Stromal cell of bone marrow (primary cell): ENCODE measurements at regions not wholly inside any gene's neighbourhood (a gene's known extent, or its start where the extent isn't known, plus 50 kb on each side); places are given as distances from the start of the nearest gene placed in this dataset.
"Not testable (repeated sequence)": the region's sequence is repeated elsewhere in the genome, so short reads cannot be mapped to it uniquely, and the experiment has no call there.

Source experiments
- DNase-seq: peaks from one replicate; pipeline ENCODE4 v3.0.0-alpha.2; 2012; ENCODE audit warnings: low read depth

GRCh38 chr7:85791098-85791497 lies 604.2 kb upstream of the SEMA3D start:
- DNase-seq = not testable (repeated sequence)

GRCh38 chr7:85781606-85782005 lies 594.8 kb upstream of the SEMA3D start:
- DNase-seq = no peak

- DNase-seq = peak; percentile 13
These were observed 590.0 kb upstream of the SEMA3D start for GRCh38 chr7:85776691-85777345.

GRCh38 chr7:85775431-85775830 lies 588.6 kb upstream of the SEMA3D start:
- no peak for DNase-seq

- DNase-seq = no peak
These were observed 588.1 kb upstream of the SEMA3D start for GRCh38 chr7:85774986-85775385.

- DNase-seq = peak; percentile 65
These were observed 586.4 kb upstream of the SEMA3D start for GRCh38 chr7:85773116-85773728.

GRCh38 chr7:85771516-85771915 lies 584.7 kb upstream of the SEMA3D start:
- DNase-seq = no peak

GRCh38 chr7:85770332-85770731 lies 583.5 kb upstream of the SEMA3D start:
- peak; percentile 65 for DNase-seq

- DNase-seq = no peak
These were observed 578.9 kb upstream of the SEMA3D start for GRCh38 chr7:85765698-85766298.

- DNase-seq = no peak
These were observed 577.2 kb upstream of the SEMA3D start for GRCh38 chr7:85764034-85764433.

- no peak for DNase-seq
These were observed 570.5 kb upstream of the SEMA3D start for GRCh38 chr7:85757348-85757747.

GRCh38 chr7:85750454-85750949 lies 563.6 kb upstream of the SEMA3D start:
- DNase-seq = no peak

- no peak for DNase-seq
These were observed 563.0 kb upstream of the SEMA3D start for GRCh38 chr7:85749696-85750453.

- DNase-seq = no peak
These were observed 562.0 kb upstream of the SEMA3D start for GRCh38 chr7:85748861-85749260.

GRCh38 chr7:85737426-85737825 lies 550.6 kb upstream of the SEMA3D start:
- DNase-seq = no peak

- no peak for DNase-seq
These were observed 549.2 kb upstream of the SEMA3D start for GRCh38 chr7:85736085-85736484.

- no peak for DNase-seq
These were observed 548.0 kb upstream of the SEMA3D start for GRCh38 chr7:85734823-85735222.

GRCh38 chr7:85733169-85733915 lies 546.5 kb upstream of the SEMA3D start:
- DNase-seq = no peak

- no peak for DNase-seq
These were observed 543.2 kb upstream of the SEMA3D start for GRCh38 chr7:85730012-85730411.

- DNase-seq = no peak
These were observed 538.2 kb upstream of the SEMA3D start for GRCh38 chr7:85725026-85725425.

GRCh38 chr7:85719981-85720953 lies 533.4 kb upstream of the SEMA3D start:
- peak; percentile 38 for DNase-seq
